Epithelial cell of proximal tubule (primary cell): ENCODE measurements at regions not wholly inside any gene's neighbourhood (a gene's known extent, or its start where the extent isn't known, plus 50 kb on each side); places are given as distances from the start of the nearest gene placed in this dataset.

Experiments used
- DNase-seq: peaks from one replicate; pipeline ENCODE4 v3.0.0-alpha.2; 2011; ENCODE audit warnings: low read depth
- H3K4me3 ChIP-seq: 2 replicates; pipeline ENCODE4 v1.5.1; 2011; ENCODE audit warnings: low read depth, mild to moderate bottlenecking, low read length
- CTCF ChIP-seq: conservative IDR thresholded peaks from 2 replicates; pipeline ENCODE4 v1.5.1; 2012; ENCODE audit warnings: low read depth, mild to moderate bottlenecking, low read length

DNA sequence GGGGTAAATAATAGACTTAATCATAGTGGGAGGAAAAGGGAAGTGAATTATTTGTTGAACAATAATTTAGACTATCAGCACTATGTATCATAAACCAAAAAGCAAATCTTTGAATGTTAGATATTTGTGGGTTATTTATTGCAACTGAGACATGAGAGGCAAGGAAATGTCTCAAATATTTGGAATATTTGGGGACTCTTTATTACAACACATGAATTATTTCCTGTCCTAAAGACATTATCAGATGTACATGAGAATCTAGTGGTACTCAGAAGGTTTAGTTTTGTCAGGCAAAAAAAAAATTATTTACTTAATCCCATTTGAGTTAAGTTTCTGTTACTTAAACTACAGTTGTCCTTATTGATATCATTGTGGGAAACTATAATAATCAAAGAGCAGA lies 91.1 kb downstream of the TLR4 start:
- DNase-seq: no peak
- no peak overlapping the region for H3K4me3 ChIP-seq
- no peak for TF ChIP-seq CTCF

DNA sequence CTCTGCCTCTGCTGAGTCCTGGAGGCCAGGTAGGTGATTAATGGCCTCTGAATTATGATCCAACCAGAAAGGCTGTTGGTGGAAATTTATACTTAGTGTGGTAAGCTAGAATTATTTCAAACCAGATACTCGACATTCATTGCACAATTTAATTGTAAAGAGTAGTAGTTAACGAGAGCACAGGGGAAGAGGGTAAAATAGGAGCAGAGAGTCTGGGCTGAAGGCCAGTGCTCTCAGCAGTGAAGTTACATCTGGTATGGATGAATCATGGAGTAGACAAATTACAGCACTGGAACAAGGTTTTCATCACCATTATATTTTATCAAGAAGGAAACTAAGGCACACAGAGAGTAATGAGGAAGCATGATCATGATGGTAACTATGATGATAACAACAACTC lies 92.5 kb downstream of the TLR4 start:
- peak; percentile 16 for DNase-seq
- TF ChIP-seq CTCF: no peak
- H3K4me3 ChIP-seq: no peak overlapping the region

DNA sequence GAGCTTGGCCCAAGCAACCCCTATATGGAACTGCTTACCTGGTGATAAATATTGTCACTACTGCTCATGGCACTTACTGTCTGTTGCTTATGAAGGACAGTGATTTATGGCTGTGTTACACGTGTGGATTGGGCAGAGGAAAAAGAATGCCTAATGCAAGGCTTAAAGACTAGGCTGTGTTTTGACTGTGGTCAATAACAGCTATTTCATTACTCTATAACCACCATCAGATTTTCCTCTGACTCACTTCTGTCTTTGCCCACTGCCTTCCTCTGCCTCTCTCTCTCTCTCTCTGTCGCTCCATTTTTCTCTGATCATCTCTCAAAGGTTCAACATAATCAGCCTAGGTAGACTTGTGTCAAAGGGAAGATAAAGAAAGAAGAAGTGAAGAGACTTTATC lies 96.2 kb downstream of the TLR4 start:
- TF ChIP-seq CTCF: no peak
- DNase-seq: no peak
- no peak overlapping the region for H3K4me3 ChIP-seq

DNA sequence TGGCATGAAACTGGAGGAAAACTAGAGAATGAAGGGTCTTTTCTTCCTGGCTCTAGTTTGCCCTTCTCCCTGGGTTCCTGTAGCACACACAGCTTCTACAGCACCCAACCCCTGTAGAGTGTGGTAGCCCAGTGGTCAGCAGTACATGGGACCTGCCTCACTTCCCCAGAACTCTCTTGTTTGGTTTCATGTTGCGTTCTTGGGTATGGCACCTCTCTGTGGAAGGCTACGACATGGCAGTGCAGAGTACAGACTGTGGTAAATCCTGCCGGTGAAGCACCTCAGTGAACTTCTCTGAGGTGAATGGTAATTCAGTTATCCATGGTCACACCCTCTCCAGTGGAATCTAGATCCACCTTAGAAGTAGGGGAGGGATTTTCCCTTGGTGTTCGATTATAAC lies 105.5 kb downstream of the TLR4 start:
- no peak for TF ChIP-seq CTCF
- H3K4me3 ChIP-seq: no peak overlapping the region
- DNase-seq: no peak

DNA sequence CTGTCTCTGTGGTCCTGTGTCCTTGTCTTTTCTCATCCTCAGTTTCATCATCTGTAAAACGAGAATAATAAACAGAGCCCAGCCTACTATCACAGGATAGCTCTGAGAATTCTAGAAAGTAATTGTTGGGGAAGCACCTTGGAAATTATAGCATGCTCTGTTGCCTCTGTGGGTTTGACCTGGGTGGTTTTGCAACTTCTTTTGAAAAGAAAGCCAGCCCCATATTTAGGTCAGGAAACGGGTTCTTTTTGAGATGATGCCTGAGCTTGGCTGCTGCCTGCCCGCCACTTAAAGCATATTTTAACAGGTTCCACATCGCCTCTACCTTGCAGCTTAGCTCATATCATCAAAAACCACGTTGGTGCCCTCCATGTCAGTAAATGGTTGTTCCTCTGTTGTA lies 111.1 kb downstream of the TLR4 start:
- no peak for DNase-seq
- H3K4me3 ChIP-seq: no peak overlapping the region
- TF ChIP-seq CTCF: no peak

- no peak for TF ChIP-seq CTCF
- no peak for DNase-seq
- H3K4me3 ChIP-seq: no peak overlapping the region
These were observed 111.7 kb downstream of the TLR4 start for GRCh38 chr9:117815948-117816347.

DNA sequence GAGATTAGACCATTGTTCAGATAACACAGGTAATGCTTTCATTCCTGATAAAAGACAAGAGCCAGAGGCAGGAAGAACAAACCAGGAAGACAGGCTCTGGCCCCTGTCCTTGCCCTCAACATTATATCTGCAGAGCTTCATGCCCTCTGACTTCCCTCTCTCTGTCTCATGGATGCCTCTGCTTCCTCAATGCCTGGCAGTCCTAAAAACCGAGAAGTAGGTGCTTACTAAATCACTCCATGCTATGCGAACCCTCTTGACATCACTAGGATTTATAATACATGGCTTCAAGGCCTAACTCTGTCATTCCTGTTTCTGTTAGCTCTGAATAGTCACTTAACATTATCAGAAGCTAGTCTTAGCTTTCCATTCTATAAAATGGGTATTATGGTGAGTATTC lies 117.8 kb downstream of the TLR4 start:
- no peak overlapping the region for H3K4me3 ChIP-seq
- no peak for TF ChIP-seq CTCF
- no peak for DNase-seq
